Heart left ventricle (tissue), 16 donors: ENCODE measurements at regions not wholly inside any gene's neighbourhood (a gene's known extent, or its start where the extent isn't known, plus 50 kb on each side); places are given as distances from the start of the nearest gene placed in this dataset.
A peak's percentile ranks its signal among the peaks of the same experiment; 100 is the strongest.

Experiments used
- ATAC-seq, 4 donors: fragments of 200-7000 bp; cut with Tn5 transposase; one replicate each; pipeline ENCODE4 v1.9.1; 2020 to 2022; ENCODE audit warnings: moderate library complexity in 4 of 4, mild to moderate bottlenecking in 3 of 4, moderate number of reproducible peaks in 1 of 4
- DNase-seq, 5 donors: peaks; one replicate each; pipeline ENCODE4 v3.0.0-alpha.2; 2020
- H3K27ac ChIP-seq, 12 donors: fragments of 200-600 bp; sonication (generic) in 4 of 12; one replicate each; pipeline versions ENCODE4 v1.5.0 to v1.8.0; 2016 to 2022; ENCODE audit warnings: mild to moderate bottlenecking in 2 of 12
- H3K27me3 ChIP-seq, 9 donors: fragments of 200-600 bp; sonication (generic) in 2 of 9; one replicate each; pipeline versions ENCODE4 v1.5.1 to v1.8.0; 2016 to 2022; ENCODE audit warnings: mild to moderate bottlenecking in 3 of 9
- H3K36me3 ChIP-seq, 9 donors: fragments of 200-600 bp; sonication (generic) in 2 of 9; one replicate each; pipeline versions ENCODE4 v1.5.0 to v1.8.0; 2018 to 2022; ENCODE audit warnings: mild to moderate bottlenecking in 2 of 9
- H3K4me1 ChIP-seq, 12 donors: fragments of 200-600 bp; sonication (generic) in 4 of 12; one replicate each; pipeline versions ENCODE4 v1.5.0 to v1.8.0; 2016 to 2022; ENCODE audit warnings: mild to moderate bottlenecking in 3 of 12
- H3K4me3 ChIP-seq, 12 donors: fragments of 200-600 bp; sonication (generic) in 4 of 12; one replicate each; pipeline versions ENCODE4 v1.5.0 to v1.8.0; 2017 to 2022; ENCODE audit warnings: mild to moderate bottlenecking in 9 of 12, moderate library complexity in 4 of 12
- H3K9me3 ChIP-seq, 12 donors: fragments of 200-600 bp; sonication (generic) in 4 of 12; one replicate each; pipeline versions ENCODE4 v1.5.0 to v1.8.0; 2016 to 2022; ENCODE audit warnings: mild to moderate bottlenecking in 1 of 12
- POLR2A ChIP-seq, 2 donors: fragments of 450-650 bp; IDR thresholded peaks; one replicate each; pipeline ENCODE4 v1.6.1; 2017; ENCODE audit warnings: antibody characterized with exemption in 2 of 2, mild to moderate bottlenecking in 2 of 2, moderate library complexity in 2 of 2
- WGBS, 4 donors: extraction: QIAGEN DNeasy Blood & Tissue Kit in 2 of 4; methylation state at CpG; one replicate each; pipeline versions ENCODE4 v1.1.5 to v1.1.7; 2013 to 2018; 5-methylcytosine and 5-hydroxymethylcytosine counted together
- intact Hi-C, 10 donors: fragments of 100-400 bp; cut with DNase I; formaldehyde crosslinking; loops; one replicate each; pipeline versions ENCODE4 v1.11.1 to v1.14.2; 2022
- TF ChIP-seq, protein P1 (sequence below), 12 donors: fragments of 200-600 bp; sonication (generic) in 4 of 12; IDR thresholded peaks; one replicate each; pipeline versions ENCODE4 v1.5.0 to v1.8.0; 2018 to 2022; ENCODE audit warnings: antibody characterized with exemption in 12 of 12, mild to moderate bottlenecking in 5 of 12
- donor health status: ischemic (EF 13 %, LVEDD 7.1; RV severe dilation, severe dysfunction).
- donor health status: healthy with polysubstance abuse.
- donor health status: DM: no; HTN: yes; CAD: no.
- donor health status: DM: no; HTN: no; CAD: no.
- donor health status: ischemic (EF 25% LVEDD 6.9; RV normal size, moderate dysfunction).
- donor health status: ischemic (EF 25% LVEDD 5.7; RV mildly dilated, moderate dysfunction).
- donor health status: healthy.
- donor health status: DM: yes; HTN: yes; CAD: no.
- donor health status: ischemic (EF 35%, LVEDD 5.7; RV mildly dilated, moderate dysfunction).
- donor health status: nonischemic (EF 11% LVEDD 7.7; RV severe dilation, severe dysfunction).
- donor health status: DM: yes; HTN: yes; CAD: no.
- donor health status: PGD.
- donor health status: ischemic (EF 29% LVEDD 5.4; RV normal size, mild dysfunction).
- donor health status: nonischemic (EF 23%, LVEDD 6.1; RV moderate dilation, normal function).

DNA sequence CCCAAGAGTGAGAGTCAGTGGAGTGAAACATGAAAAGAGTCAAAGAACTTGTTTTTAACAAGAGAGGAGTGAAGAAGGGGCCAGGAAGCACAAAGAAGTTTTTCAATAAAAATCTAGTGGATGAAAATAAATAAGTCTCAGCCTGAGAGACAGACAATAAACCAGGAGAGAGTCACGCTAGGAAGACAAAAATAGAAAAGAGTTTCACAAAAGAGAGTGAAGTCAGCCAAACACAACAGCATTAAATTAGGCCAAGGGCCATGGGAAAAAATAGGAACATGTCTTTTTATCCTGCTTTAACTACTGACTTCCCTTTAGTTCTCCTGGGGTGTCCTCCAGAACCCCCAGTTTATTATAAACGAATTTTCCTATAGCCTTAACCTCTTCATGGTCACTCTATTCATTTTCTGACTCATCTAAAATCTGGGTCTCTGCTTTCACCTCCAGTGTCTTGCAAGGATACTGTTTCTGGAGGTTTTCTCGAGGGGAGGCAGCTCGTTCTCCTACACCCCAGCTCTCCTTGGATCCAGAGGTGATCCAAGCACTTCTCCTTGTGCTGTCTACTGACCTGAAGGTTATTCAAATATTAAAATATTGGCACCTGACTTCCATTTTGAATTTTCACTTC, 571.5 kb upstream of the PPP2R3A start:
- Histone ChIP-seq H3K27ac (no peak overlapping the region), H3K4me1 (peaks cover 0 to 10% (median 0%) of the 10 kb centered on the region in 12 donors), H3K36me3 (no peaks in the 10 kb centered on the region), H3K9me3 (peaks cover 0 to 34% (median 14%) of the 10 kb centered on the region in 12 donors), H3K27me3 (no peaks in the 10 kb centered on the region), H3K4me3 (no peak overlapping the region)
- no peak for TF ChIP-seq POLR2A (IDR thresholded peaks at IDR 0.05)
- TF ChIP-seq, protein P1, sequence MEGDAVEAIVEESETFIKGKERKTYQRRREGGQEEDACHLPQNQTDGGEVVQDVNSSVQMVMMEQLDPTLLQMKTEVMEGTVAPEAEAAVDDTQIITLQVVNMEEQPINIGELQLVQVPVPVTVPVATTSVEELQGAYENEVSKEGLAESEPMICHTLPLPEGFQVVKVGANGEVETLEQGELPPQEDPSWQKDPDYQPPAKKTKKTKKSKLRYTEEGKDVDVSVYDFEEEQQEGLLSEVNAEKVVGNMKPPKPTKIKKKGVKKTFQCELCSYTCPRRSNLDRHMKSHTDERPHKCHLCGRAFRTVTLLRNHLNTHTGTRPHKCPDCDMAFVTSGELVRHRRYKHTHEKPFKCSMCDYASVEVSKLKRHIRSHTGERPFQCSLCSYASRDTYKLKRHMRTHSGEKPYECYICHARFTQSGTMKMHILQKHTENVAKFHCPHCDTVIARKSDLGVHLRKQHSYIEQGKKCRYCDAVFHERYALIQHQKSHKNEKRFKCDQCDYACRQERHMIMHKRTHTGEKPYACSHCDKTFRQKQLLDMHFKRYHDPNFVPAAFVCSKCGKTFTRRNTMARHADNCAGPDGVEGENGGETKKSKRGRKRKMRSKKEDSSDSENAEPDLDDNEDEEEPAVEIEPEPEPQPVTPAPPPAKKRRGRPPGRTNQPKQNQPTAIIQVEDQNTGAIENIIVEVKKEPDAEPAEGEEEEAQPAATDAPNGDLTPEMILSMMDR (IDR thresholded peaks at IDR 0.05) = no peak
- intact Hi-C loops = no loop called here
- WGBS, 4 donors = 37 to 51% (median 43%) methylated on average over 4 of the region's 4 CpGs
- DNase-seq (no peak), ATAC-seq (peak in 1 of 4 donors; percentile 55)

DNA sequence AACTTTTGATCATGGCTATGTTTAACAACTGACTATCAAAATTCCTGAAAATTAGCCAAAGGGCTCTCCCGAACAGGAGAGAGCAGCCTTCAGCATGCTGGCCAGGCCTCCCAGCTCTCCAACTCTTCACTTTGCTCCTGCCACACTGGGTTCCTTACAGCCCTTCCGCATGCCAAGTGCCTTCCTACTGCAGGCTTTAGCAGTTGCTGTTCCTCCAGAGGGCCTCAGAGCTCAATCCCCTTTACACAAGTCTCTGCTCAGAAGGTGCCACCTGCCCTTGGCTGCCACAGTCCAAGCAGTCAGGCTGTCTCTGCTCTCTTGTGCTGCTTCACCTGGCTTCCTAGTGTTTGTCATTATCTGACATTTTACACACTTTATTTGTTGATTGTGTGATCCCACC, 553.1 kb upstream of the PPP2R3A start:
- TF ChIP-seq, protein P1 (IDR thresholded peaks at IDR 0.05) = no peak
- TF ChIP-seq POLR2A (IDR thresholded peaks at IDR 0.05) = no peak
- intact Hi-C loops = no loop called here
- 41 to 54% (median 47%) methylated on average over 2 of the region's 2 CpGs for WGBS, 4 donors
- ATAC-seq (no peak), DNase-seq (no peak)
- Histone ChIP-seq H3K27ac (no peak overlapping the region), H3K4me1 (no peaks in the 10 kb centered on the region), H3K27me3 (no peaks in the 10 kb centered on the region), H3K4me3 (no peak overlapping the region), H3K9me3 (no peaks in the 10 kb centered on the region), H3K36me3 (no peaks in the 10 kb centered on the region)

DNA sequence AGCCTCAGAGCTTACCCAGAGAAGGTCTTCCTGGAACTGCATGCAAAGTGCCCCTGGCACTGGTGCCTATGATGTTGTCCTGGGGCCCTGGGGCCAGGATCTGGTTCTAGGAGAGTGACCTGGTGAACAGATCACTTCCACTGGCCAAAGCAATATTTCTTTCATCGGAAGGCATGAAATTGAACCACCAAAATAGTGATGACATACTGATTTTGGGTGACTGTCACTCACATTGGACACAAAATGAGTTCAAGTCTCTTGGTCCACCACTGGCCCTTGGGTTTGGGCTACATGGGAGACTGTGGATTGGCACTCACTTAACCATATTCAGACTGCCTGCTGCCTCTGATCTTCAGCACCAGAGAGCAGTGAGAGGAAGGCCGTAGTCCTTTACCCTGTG, 549.3 kb upstream of the PPP2R3A start:
- ATAC-seq (no peak), DNase-seq (no peak)
- intact Hi-C loops = no loop called here
- H3K9me3 ChIP-seq = no peaks in the 10 kb centered on the region
- no peaks in the 10 kb centered on the region for H3K4me1 ChIP-seq
- no peaks in the 10 kb centered on the region for H3K27me3 ChIP-seq
- H3K27ac ChIP-seq = no peak overlapping the region
- no peak for TF ChIP-seq POLR2A (IDR thresholded peaks at IDR 0.05)
- TF ChIP-seq, protein P1 (IDR thresholded peaks at IDR 0.05) = no peak
- no peak overlapping the region for H3K4me3 ChIP-seq
- no peaks in the 10 kb centered on the region for H3K36me3 ChIP-seq
- WGBS, 4 donors = 73 to 85% (median 83%) methylated on average over 2 of the region's 2 CpGs

DNA sequence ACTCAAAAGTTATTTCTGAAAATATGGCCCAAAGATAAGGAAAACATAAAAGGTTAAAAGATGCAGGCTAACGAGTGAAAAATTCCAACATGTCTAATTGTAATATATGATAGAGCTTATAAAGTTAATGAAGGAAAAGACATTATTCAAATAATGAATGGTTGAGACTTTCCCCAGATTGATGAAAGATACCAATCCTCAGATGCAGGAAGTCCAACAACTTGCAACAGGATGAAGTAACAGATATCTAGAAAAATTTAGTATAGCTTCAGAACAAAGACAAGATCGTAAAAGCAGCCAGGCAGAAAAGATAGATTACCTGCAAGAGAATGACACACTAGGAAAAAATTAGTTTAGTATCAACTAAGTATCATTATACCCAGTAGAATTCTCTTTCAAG, 546.4 kb upstream of the PPP2R3A start:
- intact Hi-C loops = no loop called here
- ATAC-seq (no peak), DNase-seq (no peak)
- H3K27ac ChIP-seq = no peak overlapping the region
- no peaks in the 10 kb centered on the region for H3K27me3 ChIP-seq
- 59 to 78% (median 66%) methylated on average over 2 of the region's 2 CpGs for WGBS, 4 donors
- no peaks in the 10 kb centered on the region for H3K9me3 ChIP-seq
- no peak overlapping the region for H3K4me3 ChIP-seq
- H3K36me3 ChIP-seq = no peaks in the 10 kb centered on the region
- TF ChIP-seq POLR2A (IDR thresholded peaks at IDR 0.05) = no peak
- TF ChIP-seq, protein P1 (IDR thresholded peaks at IDR 0.05) = no peak
- H3K4me1 ChIP-seq = no peaks in the 10 kb centered on the region
